ENCODE measurements at regions not wholly inside any gene's neighbourhood (a gene's known extent, or its start where the extent isn't known, plus 50 kb on each side); places are given as distances from the start of the nearest gene placed in this dataset.

GRCh38 chr4:67104145-67104544 is 441.2 kb downstream of the CENPC start:
- no peak for TF ChIP-seq EGR1 (IDR thresholded peaks at IDR 0.05)
- TF ChIP-seq REST (IDR thresholded peaks at IDR 0.05; ENCODE audit: low read depth): no peak
- TF ChIP-seq ZBTB7A (IDR thresholded peaks at IDR 0.05; ENCODE audit: low read depth): no peak
- no peak for TF ChIP-seq TAF1 (IDR thresholded peaks at IDR 0.05; ENCODE audit: low read depth)
- TF ChIP-seq TCF12 (IDR thresholded peaks at IDR 0.05; ENCODE audit: low read depth): no peak
- TF ChIP-seq CEBPB (IDR thresholded peaks at IDR 0.05): no peak
- TF ChIP-seq MAX (IDR thresholded peaks at IDR 0.05): no peak
- no peak for TF ChIP-seq NFIC (IDR thresholded peaks at IDR 0.05)
- no peak for TF ChIP-seq RAD21 (IDR thresholded peaks at IDR 0.05; ENCODE audit: low read depth)
- no peak for TF ChIP-seq YY1 (IDR thresholded peaks at IDR 0.05; ENCODE audit: low read depth)
- TF ChIP-seq, protein P1, sequence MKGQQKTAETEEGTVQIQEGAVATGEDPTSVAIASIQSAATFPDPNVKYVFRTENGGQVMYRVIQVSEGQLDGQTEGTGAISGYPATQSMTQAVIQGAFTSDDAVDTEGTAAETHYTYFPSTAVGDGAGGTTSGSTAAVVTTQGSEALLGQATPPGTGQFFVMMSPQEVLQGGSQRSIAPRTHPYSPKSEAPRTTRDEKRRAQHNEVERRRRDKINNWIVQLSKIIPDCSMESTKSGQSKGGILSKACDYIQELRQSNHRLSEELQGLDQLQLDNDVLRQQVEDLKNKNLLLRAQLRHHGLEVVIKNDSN (IDR thresholded peaks at IDR 0.05): no peak

- no peak for TF ChIP-seq CEBPB (IDR thresholded peaks at IDR 0.05)
- no peak for TF ChIP-seq YY1 (IDR thresholded peaks at IDR 0.05; ENCODE audit: low read depth)
- TF ChIP-seq TAF1 (IDR thresholded peaks at IDR 0.05; ENCODE audit: low read depth): no peak
- no peak for TF ChIP-seq REST (IDR thresholded peaks at IDR 0.05; ENCODE audit: low read depth)
- no peak for TF ChIP-seq FOXM1 (IDR thresholded peaks at IDR 0.05; ENCODE audit: borderline replicate concordance, low read depth)
- no peak for TF ChIP-seq RAD21 (IDR thresholded peaks at IDR 0.05; ENCODE audit: low read depth)
- TF ChIP-seq, protein P1 (IDR thresholded peaks at IDR 0.05): no peak
- TF ChIP-seq TEAD4 (IDR thresholded peaks at IDR 0.05): no peak
- TF ChIP-seq NFIC (IDR thresholded peaks at IDR 0.05): no peak
- TF ChIP-seq TCF12 (IDR thresholded peaks at IDR 0.05; ENCODE audit: low read depth): no peak
- TF ChIP-seq ZBTB7A (IDR thresholded peaks at IDR 0.05; ENCODE audit: low read depth): no peak
- no peak for TF ChIP-seq EP300 (IDR thresholded peaks at IDR 0.05; ENCODE audit: borderline replicate concordance)
- no peak for TF ChIP-seq EGR1 (IDR thresholded peaks at IDR 0.05)
Measured at GRCh38 chr4:67103001-67103747, 442.1 kb downstream of the CENPC start.

GRCh38 chr4:67101612-67102011 is 443.7 kb downstream of the CENPC start:
- TF ChIP-seq CREB1 (IDR thresholded peaks at IDR 0.05; ENCODE audit: low read depth): no peak
- no peak for TF ChIP-seq EGR1 (IDR thresholded peaks at IDR 0.05)
- no peak for TF ChIP-seq NFIC (IDR thresholded peaks at IDR 0.05)
- TF ChIP-seq CEBPB (IDR thresholded peaks at IDR 0.05): no peak
- no peak for TF ChIP-seq MAX (IDR thresholded peaks at IDR 0.05)
- no peak for TF ChIP-seq ZBTB7A (IDR thresholded peaks at IDR 0.05; ENCODE audit: low read depth)
- no peak for TF ChIP-seq FOXM1 (IDR thresholded peaks at IDR 0.05; ENCODE audit: borderline replicate concordance, low read depth)
- TF ChIP-seq, protein P1 (IDR thresholded peaks at IDR 0.05): no peak

DNA sequence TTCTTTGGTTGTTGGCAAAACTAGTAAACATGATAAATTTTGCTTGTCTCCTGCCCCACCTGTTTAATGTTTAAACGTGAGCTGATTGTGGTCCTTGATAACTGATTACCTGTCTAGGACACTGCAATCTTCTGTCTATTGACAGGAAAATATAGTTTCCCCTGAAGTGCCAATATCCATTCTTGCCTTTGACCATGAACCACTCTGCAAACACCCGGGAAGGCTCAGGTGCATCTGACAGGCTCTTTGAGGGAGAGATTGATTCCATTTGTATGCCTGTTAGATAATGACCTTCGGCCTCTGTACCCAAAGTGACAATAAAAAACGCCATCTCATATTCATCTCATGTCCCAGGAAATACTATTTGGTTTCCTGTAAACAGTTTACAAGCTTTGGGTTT is 453.0 kb downstream of the CENPC start:
- no peak for TF ChIP-seq MAX (IDR thresholded peaks at IDR 0.05)
- TF ChIP-seq YY1 (IDR thresholded peaks at IDR 0.05; ENCODE audit: low read depth): no peak

DNA sequence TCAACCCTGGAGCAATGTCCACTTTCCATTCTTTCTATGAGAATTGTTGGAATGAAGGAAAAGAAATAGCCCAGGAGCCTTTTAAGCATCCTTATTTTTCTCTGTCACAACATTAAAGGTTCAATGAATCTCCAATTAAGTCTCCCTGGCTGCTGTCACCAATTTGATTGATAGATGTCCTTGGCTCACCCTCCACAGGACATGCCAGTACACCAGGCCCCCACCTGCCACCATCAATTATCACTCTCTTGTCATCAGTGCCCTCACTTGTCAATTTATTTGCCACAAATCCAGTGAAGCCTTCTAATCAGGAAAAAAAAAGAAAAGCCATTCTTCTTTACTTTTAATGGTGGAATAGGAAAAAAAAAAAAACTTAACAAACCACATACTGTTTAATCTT is 453.6 kb downstream of the CENPC start:
- no peak for TF ChIP-seq CEBPB (IDR thresholded peaks at IDR 0.05)
- TF ChIP-seq REST (IDR thresholded peaks at IDR 0.05; ENCODE audit: low read depth): no peak
- no peak for TF ChIP-seq TEAD4 (IDR thresholded peaks at IDR 0.05)
- no peak for TF ChIP-seq RAD21 (IDR thresholded peaks at IDR 0.05; ENCODE audit: low read depth)
